NCI-H146 treated with DMSO at 0.1 percent for 48 hours (cell line): ENCODE measurements at regions not wholly inside any gene's neighbourhood (a gene's known extent, or its start where the extent isn't known, plus 50 kb on each side); places are given as distances from the start of the nearest gene placed in this dataset.

Source experiments
- DNase-seq: peaks from one replicate; lab custom pipeline; 2025; ENCODE audit not compliant: unreplicated experiment; lab: John Stamatoyannopoulos, UW

DNA sequence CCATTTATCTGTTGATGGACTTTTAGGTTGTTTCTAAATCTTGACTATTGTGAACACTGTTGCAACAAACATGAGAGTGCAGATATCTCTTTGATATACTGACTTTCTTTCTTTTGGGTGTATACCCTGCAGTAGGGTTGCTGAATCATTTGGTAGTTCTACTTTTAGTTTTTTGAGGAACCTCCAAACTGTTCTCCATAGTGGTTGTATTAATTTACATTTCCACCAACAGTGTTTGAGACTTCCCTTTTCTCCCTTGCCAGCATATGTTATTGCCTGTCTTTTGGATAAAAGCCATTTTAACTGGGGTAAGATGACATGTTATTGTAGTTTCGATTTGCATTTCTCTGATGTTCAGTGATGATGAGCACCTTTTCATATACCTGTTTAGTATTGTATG is 330.0 kb downstream of the DDX10 start:
- DNase-seq = no peak

DNA sequence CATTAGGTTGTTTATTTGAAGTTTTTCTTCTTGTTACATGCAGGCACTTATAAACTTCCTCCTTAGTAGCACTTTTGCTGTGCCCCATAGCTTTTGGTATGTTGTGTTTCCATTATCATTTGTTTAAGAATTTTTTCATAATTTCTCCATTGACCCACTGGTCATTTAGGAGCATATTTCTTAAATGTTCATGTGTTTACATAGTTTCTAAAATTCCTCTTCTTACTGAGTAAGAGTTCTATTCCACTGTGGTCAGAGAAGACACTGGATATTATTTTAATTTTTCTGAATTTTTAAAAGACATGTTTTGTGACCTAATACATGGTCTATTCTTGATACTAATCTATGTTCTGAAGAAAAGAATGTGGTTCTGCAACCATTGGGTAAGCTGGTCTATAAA is 333.0 kb downstream of the DDX10 start:
- no peak for DNase-seq

DNA sequence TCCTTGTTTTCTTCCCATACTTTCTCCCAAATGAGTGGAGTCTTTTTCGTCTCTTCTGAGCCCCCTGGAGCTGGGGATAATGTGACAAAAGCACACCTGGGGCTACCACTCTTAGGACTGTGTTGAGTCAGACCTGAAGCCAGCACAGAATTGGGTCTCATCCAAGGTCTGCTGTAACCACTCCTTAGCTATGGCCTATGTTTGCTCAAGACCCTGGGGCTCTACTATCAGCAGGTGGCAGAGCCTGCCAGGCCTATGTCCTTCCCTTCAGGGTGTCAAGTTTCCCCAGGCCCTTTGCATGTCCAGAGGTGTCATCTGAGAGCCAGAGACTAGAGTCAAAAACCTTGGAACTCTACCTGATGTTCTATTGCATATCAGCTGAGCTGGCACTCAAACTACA is 335.7 kb downstream of the DDX10 start:
- no peak for DNase-seq

DNA sequence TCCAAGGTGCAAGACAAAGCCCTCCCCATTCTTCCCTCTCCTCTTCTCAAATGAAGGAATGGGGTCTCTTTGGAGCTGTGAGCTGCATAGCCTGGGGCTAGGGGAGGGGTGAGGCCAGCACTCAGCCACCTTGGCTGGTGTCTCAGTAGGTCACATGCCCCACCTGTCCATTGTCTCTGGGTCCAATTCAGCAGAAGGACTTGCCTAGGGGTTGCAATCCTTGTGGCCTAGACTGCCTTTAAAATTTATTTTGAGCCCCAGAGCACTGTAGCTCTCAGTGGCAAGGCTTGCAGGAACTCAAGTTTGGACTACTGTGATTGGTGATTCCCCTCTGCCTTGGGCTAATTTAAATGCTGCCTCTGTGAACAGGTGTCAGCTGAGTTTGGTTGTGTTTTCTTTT is 336.7 kb downstream of the DDX10 start:
- DNase-seq = no peak

DNA sequence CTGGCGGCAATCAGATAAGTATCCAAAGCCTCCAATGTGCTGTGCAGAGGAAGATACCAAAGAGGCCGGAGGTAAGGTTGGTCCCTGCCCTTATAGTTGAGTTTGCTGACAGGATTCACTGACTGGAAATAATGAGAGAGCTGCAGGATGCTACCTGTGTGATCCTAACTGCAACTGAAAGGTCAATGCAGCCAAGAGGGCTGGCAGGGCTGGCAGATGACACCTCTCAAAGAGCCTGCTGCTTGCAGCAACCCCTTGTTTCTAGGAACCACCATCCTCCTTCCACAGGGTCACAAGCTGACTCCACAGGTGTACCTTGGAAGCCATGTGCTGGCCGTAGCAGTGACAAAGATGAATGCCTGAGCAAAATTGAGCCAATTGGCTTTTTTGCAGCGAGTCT is 348.1 kb downstream of the DDX10 start:
- no peak for DNase-seq

DNA sequence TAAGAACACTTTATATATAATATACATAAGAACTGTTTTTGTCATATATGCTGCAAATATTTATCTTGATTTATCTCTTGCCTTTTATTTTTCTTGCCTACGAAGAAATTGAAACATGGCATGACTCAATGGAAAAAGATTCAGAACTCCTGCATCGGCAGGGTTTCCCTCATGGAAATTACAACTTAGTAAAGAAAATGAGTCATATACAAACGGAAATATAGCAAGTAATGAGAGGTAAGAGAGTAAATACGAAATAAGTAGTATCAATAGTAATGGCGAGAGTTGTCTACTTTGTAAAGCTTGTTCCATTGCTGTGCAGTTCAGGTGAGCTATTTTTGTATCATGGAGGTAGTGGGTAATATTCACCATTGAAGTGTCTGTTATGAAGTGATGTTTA is 350.4 kb downstream of the DDX10 start:
- no peak for DNase-seq

DNA sequence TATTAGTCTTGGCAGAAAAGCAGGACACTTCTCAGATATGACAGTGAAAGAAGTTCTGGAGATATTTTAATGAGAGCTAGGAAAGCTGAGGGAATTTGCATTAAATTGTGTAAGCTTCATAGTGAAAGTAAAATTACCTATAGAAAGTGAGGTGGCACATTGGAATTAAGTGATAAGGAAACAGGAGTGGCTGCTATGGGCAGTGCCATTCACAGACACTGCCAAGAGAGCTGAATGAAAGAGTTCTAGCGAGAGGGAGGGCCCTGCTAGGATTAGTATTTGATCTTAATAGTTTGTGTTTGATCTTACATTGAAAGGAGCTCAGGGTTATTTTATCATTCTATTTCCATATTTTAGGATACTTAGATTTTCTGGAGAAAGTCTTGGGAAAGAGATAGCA is 351.9 kb downstream of the DDX10 start:
- DNase-seq = no peak

DNA sequence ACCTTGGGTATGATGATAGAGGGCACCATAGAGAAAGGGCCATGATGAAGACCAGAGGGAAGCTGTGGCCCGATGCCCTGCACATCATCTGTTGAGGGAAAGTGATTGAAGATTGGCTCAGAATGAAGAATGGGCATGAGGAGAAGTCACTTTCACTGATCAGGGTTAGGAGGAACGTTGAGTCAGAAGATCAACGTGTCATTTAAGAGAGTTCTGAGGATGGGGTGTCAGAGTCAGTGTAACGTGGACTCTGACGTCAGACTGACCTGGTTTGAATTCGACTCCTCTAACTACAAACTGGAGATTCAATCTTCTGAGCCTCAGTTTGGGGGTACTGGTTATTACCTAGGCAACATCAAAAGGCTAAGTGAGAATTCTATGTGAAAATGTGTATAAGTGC is 352.6 kb downstream of the DDX10 start:
- DNase-seq = no peak

DNA sequence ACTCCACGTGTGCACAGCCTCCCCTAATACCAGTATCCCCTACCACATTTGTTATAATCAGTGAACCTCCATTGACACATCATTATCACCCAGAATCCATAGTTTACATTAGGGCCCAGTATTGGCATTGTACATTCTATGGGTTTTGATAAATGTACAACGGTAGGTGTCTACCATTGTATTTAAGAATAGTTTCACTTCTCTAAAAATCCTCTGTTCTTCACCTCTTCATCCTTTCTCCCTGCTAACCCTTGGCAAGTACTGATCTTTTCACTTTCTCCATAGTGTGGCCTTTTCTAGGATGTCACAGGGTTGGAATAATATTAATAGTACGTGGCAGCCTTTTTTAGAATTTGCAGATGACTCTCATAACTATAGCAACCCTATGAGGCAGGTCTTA is 353.8 kb downstream of the DDX10 start:
- no peak for DNase-seq

DNA sequence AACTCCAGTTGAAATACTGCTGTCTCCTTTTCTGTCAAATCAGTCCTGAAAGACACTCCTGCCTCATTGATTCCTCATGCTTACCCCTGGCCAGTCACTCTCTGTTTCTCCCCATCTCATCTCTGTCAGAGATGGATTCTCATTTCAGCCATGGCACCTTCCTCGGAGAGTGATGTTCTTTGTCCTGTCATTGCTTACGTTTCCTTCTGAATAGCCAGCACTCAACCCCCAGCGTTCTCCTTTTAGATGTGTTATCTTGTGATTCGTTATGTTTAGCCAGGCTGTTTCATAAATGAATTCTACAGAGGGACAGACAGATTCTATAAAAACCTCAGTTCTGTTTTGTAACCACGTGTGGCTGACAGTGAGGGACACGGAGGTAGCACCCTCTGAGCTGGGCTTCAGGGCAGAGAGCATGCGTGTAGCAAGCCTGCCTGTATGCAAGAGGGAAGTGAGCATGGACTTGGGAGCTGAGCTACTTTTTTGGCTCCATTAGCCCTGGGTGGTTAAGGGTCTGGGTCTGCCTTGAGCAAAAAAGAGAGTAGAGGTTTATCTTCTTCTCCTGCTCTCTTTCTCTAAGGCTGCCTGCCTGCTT is 354.6 kb downstream of the DDX10 start:
- DNase-seq = no peak

DNA sequence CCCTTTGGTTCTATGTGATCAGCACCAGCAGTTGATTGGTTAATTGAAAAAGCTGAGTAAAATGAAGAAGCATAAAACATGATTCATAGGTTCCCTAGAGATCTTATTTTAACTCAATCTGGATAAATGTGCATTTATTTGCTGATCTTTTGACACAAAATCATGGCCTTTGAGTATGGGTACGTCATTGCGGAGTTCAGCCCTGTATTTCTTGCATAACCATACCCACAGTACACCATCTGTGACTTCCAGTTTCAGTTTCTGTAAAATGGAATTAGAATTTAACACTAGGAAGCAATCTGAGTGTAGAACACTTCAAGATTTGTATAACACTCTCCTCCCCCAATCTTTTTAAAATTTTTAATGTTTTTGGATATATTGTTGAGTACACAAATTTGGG is 358.2 kb downstream of the DDX10 start:
- no peak for DNase-seq

DNA sequence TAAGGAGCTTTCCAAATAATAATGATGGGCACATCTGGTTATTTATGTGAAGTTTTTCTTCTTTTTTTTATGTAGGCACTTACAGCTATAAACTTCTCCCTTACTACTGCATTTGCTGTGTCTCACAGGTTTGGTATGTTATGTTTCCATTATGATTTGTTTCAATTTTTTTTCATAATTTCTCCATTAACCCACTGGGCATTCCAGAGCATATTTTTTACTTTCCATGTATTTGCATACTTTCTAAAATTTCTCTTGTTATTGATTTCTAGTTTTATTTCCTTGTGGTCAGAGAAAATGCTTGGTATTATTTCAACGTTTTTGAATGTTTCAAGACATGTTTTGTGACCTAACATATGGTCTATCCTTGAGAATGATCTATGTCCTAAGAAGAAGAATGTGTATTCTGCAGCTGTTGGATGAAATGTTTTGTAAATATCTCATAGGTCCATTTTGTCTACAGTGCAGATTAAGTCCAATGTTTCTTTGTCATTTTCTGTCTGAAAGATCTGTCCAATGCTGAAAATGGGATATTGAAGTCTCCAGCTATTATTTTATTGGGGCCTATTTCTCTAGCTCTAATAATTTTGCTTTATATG is 362.1 kb downstream of the DDX10 start:
- no peak for DNase-seq

DNA sequence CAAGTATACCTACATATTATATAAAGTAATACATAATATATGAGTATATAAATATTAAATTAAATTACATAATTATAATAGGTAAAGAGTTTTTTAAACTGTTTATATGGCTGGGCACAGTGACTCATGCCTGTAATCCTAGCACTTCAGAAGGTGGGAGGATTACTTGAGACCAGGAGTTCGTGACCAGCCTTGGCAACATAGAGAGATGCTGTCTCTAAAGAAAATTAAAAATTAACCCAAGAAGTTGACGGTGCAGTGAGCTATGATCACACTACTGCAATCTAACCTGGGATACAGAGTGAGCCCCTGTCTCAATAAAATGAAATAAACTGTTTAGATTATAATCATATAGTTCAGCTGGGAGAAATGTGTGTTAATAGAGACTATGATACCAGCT is 363.0 kb downstream of the DDX10 start:
- DNase-seq = no peak

DNA sequence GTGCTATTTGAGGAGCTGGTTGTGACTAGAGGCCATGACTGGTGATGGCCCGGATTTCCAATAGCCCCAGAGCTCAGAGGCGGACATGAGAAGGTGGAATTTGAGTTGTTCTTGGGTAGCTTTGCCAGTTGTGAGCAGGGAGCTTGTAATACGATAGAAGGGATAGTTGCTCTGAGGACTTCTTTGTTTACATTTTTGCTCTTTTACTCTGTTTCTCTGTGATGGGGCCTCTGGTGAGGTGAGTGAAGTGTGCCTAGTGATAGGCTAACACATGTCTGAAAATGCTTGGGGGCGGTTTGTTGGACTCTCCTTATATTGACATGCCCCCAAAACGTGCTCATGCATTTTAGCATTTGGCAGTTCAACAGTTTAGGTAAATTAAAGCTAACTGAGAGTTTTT is 365.1 kb downstream of the DDX10 start:
- DNase-seq = no peak

DNA sequence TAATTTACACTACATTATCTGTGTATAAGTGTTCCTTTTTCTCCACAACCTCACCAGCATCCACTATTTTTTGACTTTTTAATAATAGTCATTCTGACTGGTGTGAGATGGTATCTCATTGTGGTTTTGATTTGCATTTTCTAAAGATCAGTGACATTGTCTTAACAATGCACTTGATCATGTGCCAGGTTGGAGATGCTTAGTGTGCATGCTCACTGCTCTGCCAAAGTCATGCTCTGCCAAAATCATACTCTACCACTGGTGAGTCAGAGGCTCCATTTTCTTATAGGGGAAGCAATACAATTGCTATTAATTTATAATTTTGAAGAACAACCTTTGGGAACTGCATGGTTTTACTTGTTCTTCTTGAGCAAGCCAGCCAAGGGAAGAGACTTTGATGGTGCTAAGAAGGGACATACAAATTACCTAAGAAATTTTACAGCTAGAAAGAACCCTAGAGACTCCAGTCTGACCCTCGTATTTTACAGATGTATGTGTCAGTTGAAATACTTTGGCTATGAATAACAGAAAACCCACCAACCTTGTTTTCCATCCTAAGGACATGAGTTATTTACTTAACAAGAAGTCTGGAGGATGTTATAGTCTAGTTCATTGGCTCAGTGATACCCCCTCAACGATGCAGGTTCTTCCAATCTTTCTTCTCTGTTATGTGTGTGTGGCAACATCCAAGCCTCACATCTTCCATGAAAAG is 368.9 kb downstream of the DDX10 start:
- DNase-seq = no peak

DNA sequence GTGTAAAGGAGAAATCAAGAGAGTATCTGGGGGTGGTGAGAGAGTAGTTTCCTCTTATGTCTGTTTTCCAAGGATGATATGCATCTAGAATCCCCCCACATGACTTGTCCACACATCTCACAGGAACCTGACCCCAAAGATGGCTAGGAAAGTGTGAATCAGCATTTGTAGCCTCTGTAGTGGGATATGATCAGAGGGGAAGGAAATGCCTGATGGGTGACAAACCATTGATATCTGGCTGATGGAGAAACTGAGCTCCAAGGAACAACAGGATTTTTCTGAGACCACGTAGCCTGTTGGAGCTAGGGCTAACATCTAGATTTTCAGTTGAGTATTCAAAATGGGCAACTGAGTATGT is 369.4 kb downstream of the DDX10 start:
- DNase-seq = no peak

DNA sequence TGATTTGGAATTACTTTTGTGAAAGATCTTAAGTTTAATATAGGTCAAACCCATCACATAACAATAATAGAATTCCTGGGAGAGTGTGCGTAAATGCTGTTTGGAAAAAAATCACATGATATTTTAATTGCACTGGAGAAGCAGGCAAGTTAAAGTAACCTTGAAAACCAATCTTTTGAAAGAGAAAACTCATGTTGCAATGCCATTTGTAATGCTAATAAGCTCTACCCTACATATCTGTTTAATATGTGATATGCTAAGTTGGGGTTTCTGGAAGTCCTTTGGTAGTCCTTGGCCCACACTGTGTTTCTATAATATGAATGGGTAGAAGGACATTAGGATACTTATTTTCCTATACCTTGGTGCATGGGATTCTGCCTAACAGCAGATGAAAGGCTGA is 370.4 kb downstream of the DDX10 start:
- no peak for DNase-seq

DNA sequence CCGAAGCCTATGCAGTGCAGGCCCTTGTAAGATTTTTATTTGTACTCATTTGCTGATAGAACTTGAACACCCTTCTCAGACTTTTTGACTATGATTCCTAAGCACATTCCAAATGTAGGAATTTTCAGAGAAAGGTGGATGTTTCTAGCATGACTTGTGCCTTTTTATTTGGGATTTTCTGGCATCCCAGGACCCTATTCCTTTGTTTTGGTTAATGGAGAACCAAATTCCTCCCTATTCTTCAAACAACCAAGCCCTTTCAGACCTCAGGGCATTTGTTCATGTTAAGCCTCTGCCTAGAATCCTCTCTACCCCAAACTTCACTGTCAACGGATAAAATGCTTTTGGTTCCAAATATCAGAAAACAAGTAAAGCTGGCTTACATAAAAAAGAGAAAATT is 371.1 kb downstream of the DDX10 start:
- no peak for DNase-seq

DNA sequence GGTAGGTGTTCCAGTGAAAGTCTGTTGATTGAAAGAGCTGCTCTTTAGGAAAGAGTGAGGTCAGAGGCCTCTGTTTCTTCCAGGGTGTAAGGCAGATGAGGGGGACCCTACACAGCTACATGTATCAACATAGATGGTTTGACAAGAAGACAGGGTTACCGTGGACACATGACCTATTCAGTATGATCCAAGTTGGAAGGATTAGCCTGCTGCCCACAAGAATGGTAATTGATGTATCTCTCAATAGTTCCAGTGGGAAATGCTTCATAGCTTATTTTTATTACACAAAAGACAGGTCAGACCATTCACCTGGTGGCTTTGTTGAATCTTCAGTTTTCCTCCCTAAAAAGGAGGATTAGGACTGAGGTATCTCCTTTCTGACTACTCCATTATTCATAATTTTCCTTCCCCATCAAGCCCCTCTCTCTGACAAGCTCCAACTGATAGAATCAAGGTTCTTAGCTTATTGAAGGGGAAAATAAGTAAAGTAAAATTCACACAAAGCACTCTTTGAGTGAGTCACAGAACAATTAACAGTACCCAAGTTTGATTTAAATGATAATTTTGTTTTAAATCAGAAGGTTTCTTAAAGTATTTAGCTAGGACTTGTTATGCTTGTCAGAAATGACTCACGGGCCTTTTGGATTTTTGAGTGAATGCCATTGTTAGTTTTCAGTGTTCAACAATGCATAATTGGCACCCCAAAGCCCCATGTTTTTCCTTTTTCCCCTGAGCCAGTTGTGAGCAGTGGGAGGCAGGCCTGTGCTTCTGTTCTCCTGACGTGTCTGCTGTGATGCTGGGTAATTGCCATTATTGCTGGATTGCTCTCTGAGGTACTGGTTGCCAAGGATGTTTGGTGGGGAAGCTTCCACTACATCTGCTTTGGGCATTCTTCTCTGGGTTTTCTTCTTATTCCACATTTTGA is 373.2 kb downstream of the DDX10 start:
- DNase-seq = no peak

DNA sequence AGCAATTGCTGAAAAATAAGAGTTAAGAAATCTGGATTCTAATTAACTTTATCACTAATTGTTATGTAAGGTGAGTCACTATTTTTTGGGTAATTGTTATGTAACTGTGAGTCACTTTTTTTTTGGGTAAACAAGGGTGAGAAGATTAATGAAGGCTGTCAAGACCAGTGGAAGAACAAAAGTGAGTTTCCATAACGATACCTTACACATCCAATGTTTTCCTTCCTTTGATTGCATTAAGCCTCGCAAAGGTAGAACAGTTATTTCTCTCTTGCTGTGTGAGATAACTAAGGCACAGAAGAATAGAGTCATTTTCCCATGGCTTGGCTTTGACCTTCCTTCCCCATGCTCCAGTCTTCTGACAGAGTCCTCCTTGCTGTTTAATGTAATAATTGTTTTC is 374.7 kb downstream of the DDX10 start:
- no peak for DNase-seq

DNA sequence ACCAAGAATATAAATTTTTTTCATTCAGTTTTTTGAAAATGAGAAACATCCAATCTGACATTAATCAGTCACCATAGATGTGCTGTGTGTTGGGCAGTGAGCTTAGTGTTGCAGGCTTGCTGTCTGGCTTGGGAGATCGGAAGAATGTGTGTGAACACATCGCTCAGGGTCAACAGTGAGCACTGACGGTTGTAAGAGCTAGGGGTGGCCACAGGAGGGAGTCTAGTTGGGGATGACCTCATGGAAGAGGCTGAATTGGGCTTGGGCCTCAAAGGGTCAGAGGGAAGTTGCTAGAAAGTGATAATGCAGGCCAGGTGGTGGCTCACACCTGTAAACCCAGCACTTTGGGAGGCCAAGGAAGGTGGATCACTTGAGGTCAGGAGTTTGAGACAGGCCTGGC is 375.4 kb downstream of the DDX10 start:
- DNase-seq = no peak

DNA sequence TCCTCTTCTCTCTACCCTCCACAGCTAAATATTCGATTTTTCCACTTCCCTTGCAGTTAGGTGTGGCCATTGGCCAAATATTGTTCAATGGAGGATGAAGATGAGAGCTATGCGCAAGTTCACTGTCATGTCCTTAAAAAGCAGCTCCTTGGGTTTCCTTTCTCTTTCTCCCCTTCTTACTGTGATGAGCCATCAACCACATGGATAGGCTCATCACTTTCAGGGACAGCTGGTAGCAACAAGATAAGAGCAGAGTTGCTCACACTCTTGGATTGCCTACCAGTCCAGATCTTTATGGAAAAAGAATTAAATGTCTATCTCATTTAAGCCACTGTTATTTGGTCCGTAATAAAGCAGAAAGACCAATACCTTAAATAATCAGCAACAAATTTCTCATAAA is 377.0 kb downstream of the DDX10 start:
- no peak for DNase-seq
